ENCODE measurements at regions not wholly inside any gene's neighbourhood (a gene's known extent, or its start where the extent isn't known, plus 50 kb on each side); places are given as distances from the start of the nearest gene placed in this dataset.

GRCh38 chr3:193879099-193879863 lies 256.7 kb upstream of the HES1 start:
- no peaks in the 10 kb centered on the region for H3K27me3 Mint-ChIP-seq
- peaks cover 33% of the 10 kb centered on the region for H3K4me1 Mint-ChIP-seq (ENCODE audit: low read depth)
- H3K9me3 Mint-ChIP-seq (ENCODE audit: low read depth), result no peaks in the 10 kb centered on the region
- H3K4me3 Mint-ChIP-seq (ENCODE audit: low read depth), result no peak overlapping the region
- H3K27ac Mint-ChIP-seq, result peak overlapping the region; percentile 45
- no peak for TF ChIP-seq CTCF (IDR thresholded peaks at IDR 0.05; ENCODE audit: unreplicated experiment)
- no peak for DNase-seq (ENCODE audit: low spot score, unreplicated experiment)
- no peaks in the 10 kb centered on the region for H3K36me3 Mint-ChIP-seq (ENCODE audit: insufficient read depth)

GRCh38 chr3:193879864-193880242 lies 256.1 kb upstream of the HES1 start:
- DNase-seq (ENCODE audit: low spot score, unreplicated experiment), result no peak
- no peaks in the 10 kb centered on the region for H3K27me3 Mint-ChIP-seq
- no peak overlapping the region for H3K4me3 Mint-ChIP-seq (ENCODE audit: low read depth)
- no peak overlapping the region for H3K27ac Mint-ChIP-seq
- H3K9me3 Mint-ChIP-seq (ENCODE audit: low read depth), result no peaks in the 10 kb centered on the region
- TF ChIP-seq CTCF (IDR thresholded peaks at IDR 0.05; ENCODE audit: unreplicated experiment), result no peak
- H3K4me1 Mint-ChIP-seq (ENCODE audit: low read depth), result peaks cover 33% of the 10 kb centered on the region
- no peaks in the 10 kb centered on the region for H3K36me3 Mint-ChIP-seq (ENCODE audit: insufficient read depth)

- Mint-ChIP-seq H3K36me3 (ENCODE audit: insufficient read depth) (peaks cover 1% of the 10 kb centered on the region), H3K27me3 (no peaks in the 10 kb centered on the region), H3K4me1 (ENCODE audit: low read depth) (peaks cover 23% of the 10 kb centered on the region), H3K4me3 (ENCODE audit: low read depth) (no peak overlapping the region), H3K9me3 (ENCODE audit: low read depth) (no peaks in the 10 kb centered on the region), H3K27ac (no peak overlapping the region)
- DNase-seq (ENCODE audit: low spot score, unreplicated experiment), result no peak
- TF ChIP-seq CTCF (IDR thresholded peaks at IDR 0.05; ENCODE audit: unreplicated experiment), result no peak
These were observed 253.9 kb upstream of the HES1 start for GRCh38 chr3:193882091-193882490.

GRCh38 chr3:193883551-193883950 lies 252.4 kb upstream of the HES1 start:
- Mint-ChIP-seq H3K27me3 (no peaks in the 10 kb centered on the region), H3K9me3 (ENCODE audit: low read depth) (no peaks in the 10 kb centered on the region), H3K4me1 (ENCODE audit: low read depth) (peaks cover 23% of the 10 kb centered on the region), H3K4me3 (ENCODE audit: low read depth) (no peak overlapping the region), H3K36me3 (ENCODE audit: insufficient read depth) (peaks cover 1% of the 10 kb centered on the region), H3K27ac (no peak overlapping the region)
- no peak for DNase-seq (ENCODE audit: low spot score, unreplicated experiment)
- no peak for TF ChIP-seq CTCF (IDR thresholded peaks at IDR 0.05; ENCODE audit: unreplicated experiment)

GRCh38 chr3:193884027-193884426 lies 251.9 kb upstream of the HES1 start:
- H3K4me1 Mint-ChIP-seq (ENCODE audit: low read depth), result peaks cover 22% of the 10 kb centered on the region
- H3K27me3 Mint-ChIP-seq, result no peaks in the 10 kb centered on the region
- TF ChIP-seq CTCF (IDR thresholded peaks at IDR 0.05; ENCODE audit: unreplicated experiment), result no peak
- DNase-seq (ENCODE audit: low spot score, unreplicated experiment), result no peak
- peaks cover 1% of the 10 kb centered on the region for H3K36me3 Mint-ChIP-seq (ENCODE audit: insufficient read depth)
- no peak overlapping the region for H3K4me3 Mint-ChIP-seq (ENCODE audit: low read depth)
- H3K9me3 Mint-ChIP-seq (ENCODE audit: low read depth), result no peaks in the 10 kb centered on the region
- H3K27ac Mint-ChIP-seq, result peak overlapping the region; percentile 15
